ENCODE measurements at regions not wholly inside any gene's neighbourhood (a gene's known extent, or its start where the extent isn't known, plus 50 kb on each side); places are given as distances from the start of the nearest gene placed in this dataset.

- no peak for TF ChIP-seq CTCF (conservative IDR thresholded peaks at IDR 0.05; ENCODE audit: low read length)
- TF ChIP-seq EZH2phosphoT487 (IDR thresholded peaks at IDR 0.05; ENCODE audit: borderline replicate concordance), result no peak
- Histone ChIP-seq H3K9me3 (ENCODE audit: insufficient read depth, low read depth, low read length) (no peaks in the 10 kb centered on the region), H4K20me1 (ENCODE audit: insufficient read depth, low read length, poor library complexity, severe bottlenecking) (no peaks in the 10 kb centered on the region), H3F3A (ENCODE audit: low read depth) (no peaks in the 10 kb centered on the region), H3K4me3 (ENCODE audit: low read length, poor library complexity, severe bottlenecking) (no peak overlapping the region), H3K9ac (ENCODE audit: low read depth, low read length, poor library complexity, severe bottlenecking) (no peak overlapping the region), H3K36me3 (ENCODE audit: insufficient read depth, low read length) (no peaks in the 10 kb centered on the region), H2AFZ (ENCODE audit: low read length) (peak overlapping the region; percentile 5; the same call in 1 of the 2 replicates), H3K9me2 (replicated peaks; ENCODE audit: low read depth, low read length) (no peaks in the 10 kb centered on the region), H3K4me1 (ENCODE audit: insufficient read depth, low read length, poor library complexity, severe bottlenecking) (peaks cover 5% of the 10 kb centered on the region), H3K79me2 (ENCODE audit: insufficient read depth, low read length) (no peaks in the 10 kb centered on the region), H3K27me3 (ENCODE audit: insufficient read depth, low read length, poor library complexity, severe bottlenecking) (no peaks in the 10 kb centered on the region), H3K4me2 (ENCODE audit: low read depth, low read length, poor library complexity, severe bottlenecking) (no peak overlapping the region)
Measured at GRCh38 chr12:25645427-25645826, 92.3 kb upstream of the LMNTD1 start.

DNA sequence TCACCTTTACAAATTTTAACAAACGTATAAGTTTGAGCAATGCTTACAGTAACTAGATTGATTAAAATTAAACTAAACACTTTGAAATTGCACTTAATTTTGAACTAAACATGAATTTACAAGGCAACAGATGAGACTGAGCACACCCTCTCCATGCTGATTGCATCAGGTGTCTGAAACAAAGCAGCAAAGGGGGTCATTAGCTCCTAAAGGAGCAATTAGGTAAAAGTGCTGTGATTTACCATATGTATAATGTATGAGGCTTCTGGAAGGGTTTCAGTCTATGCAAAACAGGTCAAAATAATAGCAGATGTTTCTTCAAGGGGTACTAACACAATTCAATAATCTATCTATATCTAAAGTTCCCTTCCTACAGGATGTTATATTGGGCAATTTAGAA, 98.8 kb upstream of the LMNTD1 start:
- H3K4me3 ChIP-seq (ENCODE audit: low read length, poor library complexity, severe bottlenecking), result no peak overlapping the region
- H3K79me2 ChIP-seq (ENCODE audit: insufficient read depth, low read length), result no peaks in the 10 kb centered on the region
- H3K36me3 ChIP-seq (ENCODE audit: insufficient read depth, low read length), result no peaks in the 10 kb centered on the region
- no peak overlapping the region for H2AFZ ChIP-seq (ENCODE audit: low read length)
- H3F3A ChIP-seq (ENCODE audit: low read depth), result no peaks in the 10 kb centered on the region
- H3K4me2 ChIP-seq (ENCODE audit: low read depth, low read length, poor library complexity, severe bottlenecking), result no peak overlapping the region
- no peaks in the 10 kb centered on the region for H3K27me3 ChIP-seq (ENCODE audit: insufficient read depth, low read length, poor library complexity, severe bottlenecking)
- TF ChIP-seq EZH2phosphoT487 (IDR thresholded peaks at IDR 0.05; ENCODE audit: borderline replicate concordance), result no peak
- no peak for TF ChIP-seq CTCF (conservative IDR thresholded peaks at IDR 0.05; ENCODE audit: low read length)
- H3K9ac ChIP-seq (ENCODE audit: low read depth, low read length, poor library complexity, severe bottlenecking), result no peak overlapping the region
- H3K9me2 ChIP-seq (replicated peaks; ENCODE audit: low read depth, low read length), result no peaks in the 10 kb centered on the region
- no peaks in the 10 kb centered on the region for H3K9me3 ChIP-seq (ENCODE audit: insufficient read depth, low read depth, low read length)
- H4K20me1 ChIP-seq (ENCODE audit: insufficient read depth, low read length, poor library complexity, severe bottlenecking), result no peaks in the 10 kb centered on the region
- H3K4me1 ChIP-seq (ENCODE audit: insufficient read depth, low read length, poor library complexity, severe bottlenecking), result peaks cover 17% of the 10 kb centered on the region

DNA sequence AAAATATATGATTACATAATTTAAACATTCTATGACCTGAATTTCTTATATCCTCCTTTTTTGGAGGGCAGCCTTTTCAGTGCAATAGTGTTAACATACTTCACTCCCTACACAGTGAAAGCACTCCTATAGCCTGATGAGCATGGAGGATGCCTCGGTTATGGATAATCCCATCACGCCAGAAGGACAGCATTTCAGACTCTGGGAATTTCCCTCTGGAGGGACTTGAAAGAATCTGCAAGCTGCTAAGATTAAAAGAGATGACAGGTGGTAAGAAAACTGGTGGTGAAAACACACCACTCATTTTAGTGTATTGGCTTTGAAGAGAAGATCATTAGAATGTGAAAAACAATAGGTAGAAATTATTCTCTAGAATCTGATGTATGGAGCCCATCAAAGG, 99.3 kb upstream of the LMNTD1 start:
- no peaks in the 10 kb centered on the region for H3K79me2 ChIP-seq (ENCODE audit: insufficient read depth, low read length)
- H3F3A ChIP-seq (ENCODE audit: low read depth), result no peaks in the 10 kb centered on the region
- no peak overlapping the region for H2AFZ ChIP-seq (ENCODE audit: low read length)
- H3K9ac ChIP-seq (ENCODE audit: low read depth, low read length, poor library complexity, severe bottlenecking), result no peak overlapping the region
- TF ChIP-seq CTCF (conservative IDR thresholded peaks at IDR 0.05; ENCODE audit: low read length) (no peak), EZH2phosphoT487 (IDR thresholded peaks at IDR 0.05; ENCODE audit: borderline replicate concordance) (no peak)
- no peaks in the 10 kb centered on the region for H3K9me3 ChIP-seq (ENCODE audit: insufficient read depth, low read depth, low read length)
- H3K4me3 ChIP-seq (ENCODE audit: low read length, poor library complexity, severe bottlenecking), result no peak overlapping the region
- H3K9me2 ChIP-seq (replicated peaks; ENCODE audit: low read depth, low read length), result no peaks in the 10 kb centered on the region
- H3K4me1 ChIP-seq (ENCODE audit: insufficient read depth, low read length, poor library complexity, severe bottlenecking), result peaks cover 17% of the 10 kb centered on the region
- no peak overlapping the region for H3K4me2 ChIP-seq (ENCODE audit: low read depth, low read length, poor library complexity, severe bottlenecking)
- H3K27me3 ChIP-seq (ENCODE audit: insufficient read depth, low read length, poor library complexity, severe bottlenecking), result no peaks in the 10 kb centered on the region
- H4K20me1 ChIP-seq (ENCODE audit: insufficient read depth, low read length, poor library complexity, severe bottlenecking), result no peaks in the 10 kb centered on the region
- no peaks in the 10 kb centered on the region for H3K36me3 ChIP-seq (ENCODE audit: insufficient read depth, low read length)

Data from Loucy (cell line).